SW480 (cell line): ENCODE measurements at regions not wholly inside any gene's neighbourhood (a gene's known extent, or its start where the extent isn't known, plus 50 kb on each side); places are given as distances from the start of the nearest gene placed in this dataset.
"Not testable (repeated sequence)": the region's sequence is repeated elsewhere in the genome, so short reads cannot be mapped to it uniquely, and the experiment has no call there.

Experiments used
- DNase-seq: peaks from one replicate; pipeline ENCODE4 v3.0.0-alpha.2; 2016; ENCODE audit warnings: low spot score

GRCh38 chr2:67777836-67778429 lies 284.9 kb downstream of the C1D start:
- no peak for DNase-seq

GRCh38 chr2:67780841-67781240 lies 282.0 kb downstream of the C1D start:
- not testable (repeated sequence) for DNase-seq

- no peak for DNase-seq
These were observed 280.4 kb downstream of the C1D start for GRCh38 chr2:67782443-67782842.

- DNase-seq: no peak
These were observed 279.8 kb downstream of the C1D start for GRCh38 chr2:67783026-67783425.

- DNase-seq: peak; percentile 30
These were observed 272.2 kb downstream of the C1D start for GRCh38 chr2:67790622-67791021.

DNA sequence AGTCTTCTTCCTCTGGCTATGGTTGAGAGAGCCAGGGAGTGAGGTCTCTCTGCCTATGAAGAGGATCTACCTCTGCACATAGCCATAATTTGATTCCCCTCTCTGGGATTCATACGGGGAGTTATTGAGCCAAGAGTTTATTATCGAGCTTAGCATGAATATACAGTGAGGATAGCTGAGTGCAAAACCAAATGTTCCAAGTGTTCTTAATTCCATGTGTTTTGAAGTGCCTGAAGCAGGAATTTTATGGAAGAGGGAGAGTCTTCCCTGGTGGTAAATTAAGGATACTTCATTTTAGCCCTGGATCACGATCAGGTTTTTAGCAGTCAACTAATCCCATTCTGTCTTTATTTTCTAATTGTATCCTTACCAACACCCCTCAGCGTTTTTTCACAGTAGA lies 270.6 kb downstream of the C1D start:
- no peak for DNase-seq

DNA sequence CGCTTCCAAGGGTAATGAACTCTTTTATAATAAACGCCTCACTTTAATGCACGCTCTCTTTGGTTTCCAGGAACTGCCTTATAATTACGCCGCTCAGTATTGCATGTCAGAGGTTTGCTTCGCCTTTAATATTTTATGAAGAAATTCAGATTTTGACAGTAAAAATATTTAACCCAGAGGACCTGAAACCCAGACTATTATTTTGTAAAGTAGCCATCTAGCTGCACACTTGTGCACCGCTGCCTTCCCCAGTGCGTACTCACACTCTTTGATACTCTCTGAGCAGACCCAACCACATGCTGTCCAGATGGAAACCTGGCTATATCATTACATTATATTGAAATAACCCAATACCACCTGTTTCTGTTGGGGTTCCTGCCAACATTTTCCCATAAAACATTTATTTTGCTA lies 270.1 kb downstream of the C1D start:
- no peak for DNase-seq

DNA sequence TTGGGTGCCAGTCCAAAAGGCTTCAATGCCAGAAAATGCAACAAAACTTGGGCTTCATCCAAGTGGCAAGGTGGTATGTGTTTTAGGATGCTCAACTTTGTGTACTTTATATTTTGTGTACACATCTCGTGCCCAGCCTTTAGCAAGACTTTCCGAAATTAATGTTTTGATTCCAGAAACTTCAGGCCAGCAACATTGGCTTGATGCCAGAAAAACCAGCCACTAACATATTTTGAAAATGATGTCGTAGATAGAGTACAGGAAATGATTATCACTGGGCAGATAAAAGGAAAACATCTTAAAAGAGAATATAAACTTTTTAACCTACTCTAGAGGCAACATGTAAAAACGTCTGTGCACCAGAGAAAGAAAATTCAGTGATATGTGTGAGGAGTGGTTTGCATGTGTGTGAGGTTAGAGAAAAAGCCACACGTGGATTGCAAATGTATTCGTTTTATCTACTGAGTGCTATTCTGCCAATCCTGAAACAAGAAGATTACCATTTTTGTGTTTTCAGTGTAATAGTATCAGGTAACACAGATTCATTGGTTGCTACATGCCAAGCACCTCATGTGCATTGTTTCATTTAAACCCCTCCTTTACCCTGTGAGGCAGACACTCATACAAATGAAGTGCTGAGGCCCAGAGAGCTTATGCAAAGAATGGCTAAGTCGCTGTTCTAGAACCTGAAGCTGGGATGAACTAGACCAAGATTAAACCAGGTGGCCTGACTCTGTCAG lies 264.8 kb downstream of the C1D start:
- DNase-seq: no peak

- DNase-seq: no peak
These were observed 264.2 kb downstream of the C1D start for GRCh38 chr2:67798541-67799160.

DNA sequence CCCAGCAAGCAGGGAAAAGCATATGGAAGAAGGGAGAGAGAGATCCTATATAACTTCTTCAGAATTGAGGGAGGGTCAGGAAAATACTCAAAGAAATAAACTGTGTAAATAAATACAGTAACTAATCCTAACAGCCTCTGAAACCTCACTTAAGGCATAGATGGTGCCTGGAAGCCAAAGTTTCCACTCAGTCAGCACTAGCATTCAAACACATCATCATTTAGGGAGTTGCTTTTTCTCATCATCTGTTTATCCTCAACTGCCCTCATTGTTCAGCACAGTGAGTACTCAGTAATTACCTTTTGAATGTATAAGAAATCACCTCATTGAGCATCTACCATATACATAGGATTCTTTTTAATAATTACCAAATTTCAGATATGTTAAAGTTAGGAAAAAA lies 262.9 kb downstream of the C1D start:
- DNase-seq: no peak

GRCh38 chr2:67802291-67802690 lies 260.5 kb downstream of the C1D start:
- DNase-seq: no peak

- DNase-seq: no peak
These were observed 260.0 kb downstream of the C1D start for GRCh38 chr2:67802824-67803223.

DNA sequence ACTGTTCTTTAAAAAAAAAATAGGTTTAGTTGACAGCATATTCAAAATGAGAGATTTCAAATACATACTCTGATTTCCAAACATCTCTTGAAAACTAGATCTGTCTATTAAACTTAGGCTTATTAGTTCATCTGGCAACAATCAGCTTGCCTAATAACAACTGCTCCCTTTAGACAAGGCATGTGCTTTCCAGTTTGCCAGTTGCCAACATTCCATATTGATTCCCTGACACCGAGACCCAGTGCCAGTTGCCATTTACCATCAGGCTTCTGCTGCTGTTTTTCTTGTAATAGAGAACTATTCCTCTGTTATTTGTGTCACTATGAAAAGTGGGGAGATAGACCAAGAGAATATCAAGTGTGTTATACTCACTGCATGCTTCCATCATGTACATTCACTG lies 256.0 kb downstream of the C1D start:
- no peak for DNase-seq

DNA sequence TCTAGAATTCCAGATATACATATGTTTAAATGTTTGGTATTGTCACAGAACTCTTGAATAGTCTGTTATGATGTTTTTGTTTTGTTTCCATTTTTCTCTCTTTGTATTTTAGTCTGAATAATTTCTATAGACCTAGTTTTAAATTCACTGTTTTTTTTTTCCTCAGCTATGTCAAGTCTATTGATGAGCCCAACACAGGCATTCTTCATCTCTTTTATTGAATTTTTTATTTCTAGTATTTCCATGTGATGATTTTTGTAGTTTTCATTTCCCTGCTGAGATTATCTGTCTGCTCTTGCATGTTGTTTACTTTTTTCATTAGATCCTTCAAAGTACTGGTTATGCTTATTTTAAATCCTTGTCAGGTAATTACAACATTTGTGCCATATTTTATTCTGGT lies 254.7 kb downstream of the C1D start:
- no peak for DNase-seq

DNA sequence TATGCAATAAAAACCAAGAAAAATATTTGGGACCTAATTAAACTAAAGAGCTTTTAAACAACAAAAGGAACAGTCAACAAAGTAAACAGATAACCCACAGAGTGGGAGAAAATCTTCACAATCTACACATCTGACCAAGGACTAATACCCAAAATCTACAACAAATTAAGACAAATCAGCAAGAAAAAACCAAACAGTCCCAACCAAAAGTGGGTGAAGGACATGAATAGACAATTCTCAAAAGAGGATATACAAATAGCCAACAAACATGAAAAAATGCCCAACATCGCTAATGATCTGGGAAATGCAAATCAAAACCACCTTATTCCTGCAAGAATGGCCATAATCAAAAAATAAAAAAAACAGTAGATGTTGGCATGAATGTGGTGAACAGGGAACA lies 250.1 kb downstream of the C1D start:
- no peak for DNase-seq

GRCh38 chr2:67823726-67824125 lies 239.1 kb downstream of the C1D start:
- DNase-seq: no peak

DNA sequence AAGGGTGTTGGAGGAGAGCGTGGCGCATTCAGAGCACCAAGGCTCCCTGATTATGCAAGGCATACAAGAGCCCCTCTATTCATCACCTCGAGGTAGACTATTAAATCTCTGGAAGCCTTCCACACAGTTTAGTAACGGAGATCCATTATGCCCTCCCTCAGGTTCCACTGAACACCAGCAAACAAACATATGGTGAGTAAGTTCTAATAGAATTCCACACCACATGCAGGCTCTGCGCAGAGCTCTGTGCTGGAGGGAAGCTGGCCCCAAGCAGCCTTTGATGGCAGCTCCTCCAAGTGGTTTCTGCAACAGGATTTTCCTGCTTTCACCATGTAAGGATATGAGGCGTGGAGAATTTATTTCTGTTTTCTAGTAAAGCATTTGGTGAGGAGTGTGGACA lies 238.6 kb downstream of the C1D start:
- no peak for DNase-seq

DNA sequence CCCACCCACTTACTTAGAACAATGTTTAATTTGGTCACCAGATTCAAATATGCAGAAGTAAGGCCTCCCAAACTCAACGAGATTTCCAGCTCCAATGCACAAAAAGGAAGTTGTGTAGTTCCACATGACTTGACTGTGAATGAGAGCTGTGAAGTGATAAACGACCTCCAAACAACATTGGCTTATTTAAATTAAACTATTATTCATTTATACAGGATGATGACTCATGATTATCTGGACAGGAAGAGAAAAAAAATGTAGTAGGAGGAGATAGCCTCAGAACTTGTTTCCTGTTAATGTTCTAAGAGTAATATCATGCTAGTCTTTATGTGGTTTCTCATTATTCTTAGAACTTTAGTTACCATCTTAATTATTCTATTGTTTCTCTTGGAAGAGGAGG lies 237.3 kb downstream of the C1D start:
- peak; percentile 41 for DNase-seq

DNA sequence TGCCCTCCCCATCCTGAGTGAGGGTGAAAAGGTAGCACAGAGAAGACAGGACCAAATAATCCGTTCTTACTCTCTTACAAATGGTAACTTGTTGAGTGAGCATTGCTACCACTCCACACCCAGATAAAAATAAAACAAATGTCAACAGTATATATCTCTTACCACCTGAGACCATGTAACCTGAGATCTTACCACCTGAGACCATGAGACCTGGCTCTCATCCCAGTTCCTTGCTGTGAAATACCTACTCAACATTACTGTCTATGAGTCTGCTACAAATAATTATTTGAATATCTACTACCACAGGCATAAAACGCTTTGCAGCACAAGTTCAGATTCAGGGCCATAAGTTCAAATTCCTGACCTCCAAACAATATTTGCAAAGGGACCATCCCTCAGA lies 234.7 kb downstream of the C1D start:
- no peak for DNase-seq

DNA sequence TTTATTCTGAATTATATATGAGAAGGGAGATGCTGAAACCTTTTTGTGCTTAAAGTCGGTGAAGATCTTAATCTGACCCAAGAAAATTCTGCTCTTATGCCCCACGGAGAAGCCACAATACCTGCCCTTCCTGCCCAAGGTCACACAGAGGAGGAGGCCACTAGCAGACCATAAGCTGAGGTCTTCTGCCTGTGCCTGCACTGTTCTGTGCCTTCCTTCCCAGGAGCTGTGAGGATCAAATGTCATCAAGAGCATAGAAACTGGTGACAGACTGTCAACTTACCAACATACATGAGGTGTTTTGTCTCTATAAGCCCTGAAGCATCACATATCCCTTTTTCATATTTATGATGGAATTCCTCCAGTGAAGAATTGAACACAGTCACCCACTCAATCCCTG lies 233.3 kb downstream of the C1D start:
- no peak for DNase-seq

DNA sequence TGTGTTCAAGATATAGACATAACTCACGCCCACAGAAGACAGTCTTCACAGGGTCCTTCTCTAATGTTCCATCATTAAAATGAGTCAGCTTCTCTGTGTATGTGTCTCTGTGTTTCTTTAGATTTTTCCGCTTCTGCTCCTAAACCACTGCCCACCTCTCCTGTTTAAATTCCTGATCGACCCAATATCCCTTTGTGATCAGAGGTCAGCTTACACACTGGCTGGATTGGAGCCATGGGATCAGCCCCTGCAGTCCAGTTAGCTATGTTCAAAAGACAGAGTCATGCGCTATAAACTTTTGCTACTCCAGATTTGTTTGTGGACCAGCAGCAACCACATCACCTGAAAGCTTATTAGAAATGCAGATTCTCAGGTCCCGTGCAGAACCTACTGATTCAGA lies 229.2 kb downstream of the C1D start:
- DNase-seq: no peak

GRCh38 chr2:67834482-67834881 lies 228.3 kb downstream of the C1D start:
- no peak for DNase-seq

DNA sequence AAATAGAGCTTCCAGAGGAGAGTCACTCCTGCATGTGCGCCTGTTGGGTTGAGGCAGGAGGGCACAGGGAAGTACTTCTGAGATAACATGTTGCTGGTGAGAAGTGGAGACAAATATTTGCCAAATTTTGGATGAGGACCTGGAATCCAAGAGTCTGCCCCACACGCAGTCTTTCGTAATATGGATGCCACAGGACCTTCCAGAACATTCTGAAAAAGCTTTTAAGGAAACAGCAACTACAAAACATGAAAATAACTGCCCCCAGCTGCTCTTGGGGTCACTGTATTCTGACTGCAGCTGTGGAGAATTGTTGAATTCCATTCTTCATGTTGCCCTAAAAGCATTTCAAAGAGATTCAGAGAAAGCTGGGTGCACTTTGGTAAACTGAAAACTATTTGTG lies 227.5 kb downstream of the C1D start:
- DNase-seq: no peak

GRCh38 chr2:67836866-67837265 lies 225.9 kb downstream of the C1D start:
- no peak for DNase-seq
